Epithelial cell of prostate (primary cell): ENCODE measurements at regions not wholly inside any gene's neighbourhood (a gene's known extent, or its start where the extent isn't known, plus 50 kb on each side); places are given as distances from the start of the nearest gene placed in this dataset.

Experiments
- DNase-seq: peaks from one replicate; pipeline ENCODE4 v3.0.0-alpha.2; 2011; ENCODE audit warnings: low read depth, low spot score
- H3K27ac ChIP-seq: fragments of 450-650 bp; 2 replicates; pipeline ENCODE4 v1.5.1; 2017; ENCODE audit warnings: mild to moderate bottlenecking

DNA sequence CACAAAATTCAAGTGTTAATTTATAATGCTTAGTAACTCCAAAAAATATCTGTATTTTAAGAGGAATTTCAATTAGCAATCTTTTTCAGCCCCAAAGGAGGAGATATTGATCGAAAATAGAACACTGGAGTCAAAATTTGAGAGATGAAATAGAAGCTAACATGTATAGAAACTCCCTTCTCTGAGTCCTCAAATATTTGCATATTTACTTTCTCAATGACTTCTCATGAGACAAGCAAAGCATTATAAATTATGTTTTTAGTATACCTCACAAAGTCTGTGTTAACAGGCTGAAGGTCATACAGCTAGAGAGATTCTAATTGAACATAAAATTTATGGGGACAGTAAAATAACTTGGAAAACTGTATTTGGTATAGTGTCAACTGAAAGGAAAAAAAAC lies 260.5 kb downstream of the GPAM start:
- no peak for DNase-seq
- no peak overlapping the region for H3K27ac ChIP-seq

DNA sequence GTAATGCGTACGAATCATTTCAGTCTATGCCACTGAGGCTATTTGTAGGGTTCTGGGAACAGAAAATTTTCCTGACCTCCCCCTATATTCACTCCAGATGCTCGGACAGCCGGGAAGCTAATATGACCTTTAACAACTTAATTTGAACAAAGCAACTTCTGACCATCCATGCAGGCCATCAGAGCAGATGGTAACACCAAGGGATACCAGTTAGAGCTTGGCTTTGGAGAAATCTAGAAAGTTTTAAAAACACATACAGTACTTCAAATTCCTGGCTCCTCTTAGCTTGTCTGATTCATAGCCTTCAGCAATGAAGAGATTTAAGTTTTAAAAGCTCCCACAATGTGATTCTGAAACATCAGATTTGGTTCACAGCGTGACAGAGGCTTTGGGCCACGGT lies 257.3 kb downstream of the GPAM start:
- DNase-seq: no peak
- no peak overlapping the region for H3K27ac ChIP-seq

DNA sequence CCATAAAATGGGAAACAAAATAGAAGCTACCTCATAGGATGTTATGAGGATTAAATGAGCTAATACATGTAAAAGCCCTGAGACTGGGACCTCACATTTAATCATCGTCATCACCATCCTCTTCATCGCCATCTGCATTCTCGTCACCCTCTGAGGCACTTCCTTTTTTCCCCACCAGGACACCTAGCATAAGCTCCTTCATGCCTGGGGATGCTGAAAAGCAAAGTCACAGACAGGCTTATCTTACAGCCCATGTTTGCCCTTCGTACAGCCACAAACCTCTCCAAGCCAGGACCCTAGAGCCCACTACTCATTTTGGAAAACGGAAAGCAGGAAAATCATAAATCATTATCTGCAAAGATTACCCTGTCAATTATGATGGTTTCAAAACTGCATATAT lies 249.6 kb downstream of the GPAM start:
- no peak for DNase-seq
- no peak overlapping the region for H3K27ac ChIP-seq

DNA sequence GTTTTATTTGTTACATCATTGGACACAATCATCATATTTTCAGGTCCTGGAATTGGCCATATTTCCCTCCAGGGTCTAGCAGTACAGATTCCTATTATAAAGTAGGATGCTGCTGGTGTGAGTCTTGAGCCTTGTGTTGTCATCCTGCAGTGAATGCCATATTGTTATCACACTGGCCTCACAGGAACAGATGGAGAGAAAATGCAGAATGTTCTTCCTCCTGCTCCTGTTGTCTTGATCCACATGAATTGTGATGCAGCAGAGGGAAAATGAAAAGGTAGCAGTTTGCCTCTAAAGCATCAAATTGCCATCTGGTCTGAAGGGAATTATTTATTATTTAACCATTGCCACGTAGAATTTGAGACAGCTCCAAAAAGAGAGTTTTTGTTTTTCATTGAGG lies 248.6 kb downstream of the GPAM start:
- H3K27ac ChIP-seq: no peak overlapping the region
- no peak for DNase-seq

DNA sequence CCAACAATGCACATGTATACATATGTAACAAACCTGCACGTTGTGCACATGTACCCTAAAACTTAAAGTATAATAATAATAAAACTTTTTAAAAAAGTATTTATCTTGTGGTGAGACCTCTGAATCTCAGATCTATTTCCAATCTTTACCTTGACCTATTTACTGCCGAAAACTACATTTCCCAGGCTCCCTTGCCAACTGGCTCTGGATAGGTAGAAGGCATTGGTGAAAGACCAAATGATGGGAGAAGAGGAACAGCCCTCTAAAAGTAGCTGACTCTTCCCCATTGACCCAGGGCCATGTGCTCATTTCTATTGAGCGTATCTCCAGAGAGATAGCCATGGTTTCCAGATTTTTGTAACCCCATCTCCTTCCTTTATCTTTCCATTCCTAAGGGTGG lies 247.4 kb downstream of the GPAM start:
- no peak overlapping the region for H3K27ac ChIP-seq
- no peak for DNase-seq

DNA sequence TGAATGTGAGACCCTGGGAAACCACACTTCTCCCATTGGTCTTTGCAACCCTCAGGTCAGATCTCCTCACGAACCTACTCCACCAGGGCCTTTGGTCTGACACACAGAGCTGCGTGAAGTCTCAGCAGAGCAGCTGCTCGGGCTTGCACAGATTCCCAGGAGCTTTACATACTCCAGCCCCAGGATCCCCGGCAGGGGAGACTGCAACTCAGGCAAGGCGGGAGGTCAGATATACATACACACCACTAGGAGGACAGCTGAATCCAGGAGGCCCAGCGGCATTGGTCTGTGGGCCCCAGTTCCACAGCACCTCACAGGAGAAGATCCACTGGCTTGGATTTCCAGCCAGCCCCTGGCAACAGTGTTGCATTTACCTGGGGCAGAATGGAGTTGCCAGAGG lies 239.2 kb downstream of the GPAM start:
- no peak for DNase-seq
- H3K27ac ChIP-seq: no peak overlapping the region

DNA sequence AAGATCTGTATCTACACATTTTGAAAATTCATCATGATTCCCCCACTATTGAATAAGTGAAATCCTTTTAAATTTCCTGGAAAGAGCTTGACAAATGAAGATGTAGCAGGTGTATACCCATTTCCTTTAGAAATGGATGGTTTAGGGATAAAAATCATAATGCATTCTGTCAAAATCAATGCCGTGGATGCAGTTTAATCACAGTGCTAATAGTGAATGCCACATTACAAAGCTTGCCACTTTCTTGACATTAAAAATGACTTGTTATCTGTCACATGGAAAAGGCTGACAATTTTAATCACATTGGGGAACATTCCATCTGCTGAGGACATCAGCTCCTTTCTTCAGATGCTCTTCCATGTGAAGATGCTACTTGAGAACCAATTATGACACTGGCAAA lies 229.6 kb downstream of the GPAM start:
- no peak overlapping the region for H3K27ac ChIP-seq
- no peak for DNase-seq

DNA sequence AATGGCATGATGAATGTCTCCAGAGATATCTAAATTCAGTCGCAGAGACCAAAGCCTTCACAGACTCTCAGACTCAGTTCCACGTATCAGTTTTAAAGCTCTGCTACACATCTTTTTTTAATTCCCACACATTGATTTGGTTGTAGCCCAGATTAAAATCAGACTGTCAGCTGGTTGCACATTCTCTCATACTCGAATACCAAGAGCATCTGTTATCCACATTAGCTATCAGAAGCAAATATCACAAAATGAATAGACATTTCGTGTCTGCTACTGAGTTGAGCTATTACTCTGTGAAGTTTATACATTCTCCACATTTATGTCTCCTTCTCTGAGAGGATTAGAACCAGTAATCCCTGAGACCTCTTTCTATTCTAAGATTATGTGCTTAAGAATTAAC lies 229.2 kb downstream of the GPAM start:
- H3K27ac ChIP-seq: no peak overlapping the region
- DNase-seq: no peak

DNA sequence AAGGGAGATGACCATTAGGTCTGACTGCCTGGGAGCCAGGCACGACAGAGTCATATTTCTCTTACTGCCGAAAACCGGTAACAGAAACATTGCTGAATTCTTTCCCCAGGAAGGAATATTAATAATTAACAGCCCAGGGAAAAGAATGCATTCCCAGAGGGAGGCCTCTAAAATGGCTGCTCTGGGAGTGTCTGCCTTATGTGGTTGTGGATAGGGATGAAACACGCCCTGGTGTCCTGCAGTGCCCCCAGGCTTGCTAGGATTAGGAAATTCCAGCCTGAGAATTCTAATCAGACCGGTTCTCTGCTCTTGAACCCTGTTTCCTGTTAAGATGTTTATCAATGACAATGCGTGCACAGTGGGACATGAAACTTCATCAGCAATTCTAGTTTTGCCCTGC lies 226.7 kb downstream of the GPAM start:
- no peak for DNase-seq
- H3K27ac ChIP-seq: no peak overlapping the region

DNA sequence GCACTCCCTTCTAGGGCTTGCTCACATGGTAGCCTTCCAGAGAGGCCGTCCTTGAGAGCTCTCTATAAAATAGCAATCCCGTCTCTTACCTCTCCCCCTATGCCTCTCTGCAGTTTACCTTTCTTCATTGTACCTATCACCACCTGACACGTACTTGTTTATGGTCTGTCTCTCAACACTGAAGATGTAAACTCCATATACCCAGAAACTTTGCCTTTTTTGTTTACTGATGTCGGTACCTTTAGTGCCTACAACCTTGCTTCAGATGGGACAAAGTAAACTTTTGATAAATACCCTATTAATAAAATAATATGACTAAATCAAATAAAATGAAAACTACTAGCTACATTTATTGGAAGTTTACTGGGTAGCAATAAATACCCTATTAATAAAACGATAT lies 220.6 kb downstream of the GPAM start:
- no peak for DNase-seq
- H3K27ac ChIP-seq: no peak overlapping the region

DNA sequence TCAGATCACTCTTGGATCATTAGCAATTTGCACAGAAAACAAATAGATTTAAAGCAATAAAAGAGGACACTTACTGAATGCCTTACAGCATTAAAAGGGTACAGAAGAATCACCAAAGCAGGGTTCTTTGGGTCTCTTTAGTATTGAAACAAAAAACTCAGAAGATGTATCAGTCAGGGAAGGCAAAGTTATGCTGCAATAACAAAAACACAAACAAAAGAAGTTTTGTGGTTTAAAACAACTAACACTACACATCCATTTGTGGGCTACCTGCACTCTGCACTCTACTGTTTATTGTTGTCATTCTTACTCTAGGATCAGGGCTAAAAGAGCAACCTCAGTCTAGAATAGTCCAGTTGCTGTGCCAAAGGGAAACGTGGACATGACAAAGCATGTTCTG lies 216.4 kb downstream of the GPAM start:
- DNase-seq: no peak
- H3K27ac ChIP-seq: no peak overlapping the region

DNA sequence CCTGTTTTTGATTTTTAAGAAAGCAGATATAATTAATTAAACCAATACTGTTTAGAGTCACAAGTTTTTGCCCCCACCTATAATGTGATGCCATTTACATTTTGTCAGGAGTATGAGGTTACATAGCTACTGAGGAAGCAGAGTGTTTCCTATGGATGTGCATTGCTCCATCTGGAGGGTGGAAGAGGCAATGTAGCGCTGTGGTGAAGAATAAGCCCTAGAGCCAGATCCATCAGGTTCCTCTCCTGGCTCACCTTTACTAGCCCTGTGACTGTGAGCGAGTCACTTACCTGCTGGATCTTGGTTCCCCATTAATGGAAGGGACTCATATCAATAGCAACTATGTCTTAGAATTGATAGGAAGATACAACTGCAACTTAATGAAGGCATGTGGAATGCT lies 216.0 kb downstream of the GPAM start:
- DNase-seq: no peak
- no peak overlapping the region for H3K27ac ChIP-seq

DNA sequence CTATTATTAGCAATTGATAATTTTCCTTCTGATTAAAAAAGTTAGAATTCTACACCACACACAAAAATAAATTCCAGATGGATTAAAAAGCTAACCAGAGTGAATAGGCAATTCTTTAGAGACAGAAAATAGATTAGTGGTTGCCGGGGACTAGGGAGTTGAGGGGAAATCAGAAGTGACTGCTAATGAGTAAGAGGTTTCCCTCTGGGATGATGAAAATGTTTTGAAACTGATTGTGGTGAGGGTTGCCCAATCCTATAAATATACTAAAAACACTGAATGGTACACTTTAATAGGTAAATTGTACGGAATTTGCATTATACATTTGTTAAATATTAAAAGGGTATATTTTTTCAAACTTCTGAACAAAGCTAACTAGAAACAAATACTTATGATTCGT lies 214.9 kb downstream of the GPAM start:
- no peak for DNase-seq
- H3K27ac ChIP-seq: peak overlapping the region; percentile 4

DNA sequence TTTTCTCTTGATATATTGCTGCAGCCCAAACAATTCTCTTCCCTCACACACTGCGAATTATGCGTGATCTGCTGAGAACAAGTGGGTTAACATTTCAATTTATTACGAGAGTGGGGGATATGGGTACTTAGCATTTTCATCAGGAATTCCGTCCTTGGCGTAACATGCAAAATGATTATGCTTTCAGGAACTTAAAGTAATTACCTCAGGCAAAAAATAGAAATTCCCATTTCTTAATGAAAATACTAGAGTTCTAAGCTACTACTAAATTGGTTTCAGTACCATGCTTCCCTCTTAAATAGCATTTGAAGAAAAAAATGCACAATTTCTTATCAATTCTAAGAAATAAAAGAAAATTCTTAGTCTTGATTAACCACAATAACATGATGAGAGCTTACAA lies 213.5 kb downstream of the GPAM start:
- no peak overlapping the region for H3K27ac ChIP-seq

DNA sequence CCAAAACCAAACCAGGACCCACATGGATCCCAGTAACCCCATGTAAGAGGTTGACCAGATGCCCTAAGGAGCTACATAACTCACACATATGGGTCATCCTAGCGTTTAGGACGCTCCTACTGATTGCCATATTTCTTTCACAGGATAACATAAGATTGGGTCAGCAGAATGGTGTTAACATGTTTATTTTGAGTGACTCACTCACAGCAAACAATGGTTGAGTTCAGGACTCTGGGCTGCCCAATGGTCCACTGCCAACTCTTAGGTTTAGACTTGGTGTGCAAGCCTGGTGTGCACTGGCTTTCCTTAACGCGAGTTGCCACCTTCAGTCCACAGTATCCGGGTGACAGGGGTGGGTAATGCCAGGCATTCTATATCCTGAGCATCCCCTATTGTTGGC lies 211.5 kb downstream of the GPAM start:
- no peak for DNase-seq
- peak overlapping the region; percentile 48 for H3K27ac ChIP-seq

More for the DNA sequence above, 213.5 kb downstream of the GPAM start:
- DNase-seq: no peak

DNA sequence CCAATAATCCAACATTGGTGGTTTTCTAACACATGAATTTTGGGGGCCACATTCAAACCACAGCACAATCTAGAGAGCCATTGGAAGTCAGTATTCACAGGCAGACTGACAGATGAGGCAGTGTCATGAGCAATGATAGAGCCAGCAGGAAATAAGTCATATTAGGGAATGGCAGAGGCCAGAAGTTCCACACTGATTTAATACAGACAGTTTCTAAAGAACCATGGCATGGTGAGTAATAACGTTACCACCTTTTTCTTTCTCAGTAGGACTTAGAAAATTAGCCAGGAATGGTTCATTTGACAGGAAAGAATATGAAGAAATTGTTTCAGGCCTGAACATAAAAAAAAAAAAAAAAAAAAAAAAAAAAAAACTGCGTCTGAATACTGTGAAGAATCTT lies 210.3 kb downstream of the GPAM start:
- H3K27ac ChIP-seq: peak overlapping the region; percentile 48
- DNase-seq: no peak

DNA sequence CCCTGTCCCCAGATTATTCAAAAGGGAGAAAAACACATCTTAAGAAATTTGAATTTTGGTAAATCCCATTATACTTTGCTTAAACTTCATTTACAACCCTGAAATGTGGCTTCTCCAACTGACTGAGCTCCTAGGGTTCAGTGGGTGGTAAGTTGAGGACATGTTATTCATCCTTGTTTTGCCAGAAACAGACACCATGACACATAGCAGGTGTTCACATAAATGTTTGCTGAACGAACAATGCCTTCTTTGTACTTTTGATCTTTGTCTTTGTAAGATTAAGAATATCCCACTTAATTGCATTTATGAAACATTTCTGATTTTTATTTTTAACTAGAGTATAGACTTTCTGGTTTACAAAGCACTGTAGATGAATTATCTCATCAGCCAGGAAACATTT lies 209.7 kb downstream of the GPAM start:
- DNase-seq: no peak
- peak overlapping the region; percentile 48 for H3K27ac ChIP-seq

DNA sequence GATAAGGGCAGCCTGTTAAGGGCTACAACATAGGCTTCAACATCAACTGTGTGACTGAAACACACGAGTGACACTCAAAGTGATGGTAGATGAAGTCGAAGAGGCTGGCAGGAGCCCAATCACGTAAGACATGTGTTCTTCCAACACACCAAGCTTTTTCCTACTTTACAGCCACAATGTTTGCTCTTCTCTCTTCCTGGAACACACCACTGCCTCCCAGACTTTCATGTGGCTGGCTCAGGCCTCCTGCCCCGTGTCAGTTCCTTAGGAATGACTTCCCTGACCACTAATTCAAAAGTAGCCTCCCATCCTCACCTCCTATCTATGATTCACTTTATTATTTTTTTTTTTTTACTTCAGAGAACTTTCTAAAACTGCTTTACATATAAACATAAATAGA lies 209.2 kb downstream of the GPAM start:
- H3K27ac ChIP-seq: peak overlapping the region; percentile 48
- DNase-seq: no peak

DNA sequence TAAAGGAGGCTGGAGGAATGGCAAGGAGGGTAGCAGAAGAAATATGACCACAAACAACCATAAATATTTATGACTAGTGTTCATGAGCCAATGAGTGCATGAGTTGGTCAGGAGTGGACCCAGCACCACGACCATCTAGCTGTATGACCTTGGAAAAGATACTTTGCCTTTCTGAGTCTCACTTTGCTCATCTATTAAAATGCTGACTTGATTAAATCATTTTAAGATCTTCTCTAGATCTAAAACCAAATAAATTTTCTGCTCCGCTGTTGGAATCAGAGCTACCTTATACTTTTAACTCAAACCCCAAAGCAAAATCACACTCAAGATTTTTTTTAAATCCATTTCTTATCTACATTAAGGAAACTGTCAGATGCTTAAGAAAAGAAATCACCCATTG lies 207.0 kb downstream of the GPAM start:
- no peak for DNase-seq
- H3K27ac ChIP-seq: no peak overlapping the region

DNA sequence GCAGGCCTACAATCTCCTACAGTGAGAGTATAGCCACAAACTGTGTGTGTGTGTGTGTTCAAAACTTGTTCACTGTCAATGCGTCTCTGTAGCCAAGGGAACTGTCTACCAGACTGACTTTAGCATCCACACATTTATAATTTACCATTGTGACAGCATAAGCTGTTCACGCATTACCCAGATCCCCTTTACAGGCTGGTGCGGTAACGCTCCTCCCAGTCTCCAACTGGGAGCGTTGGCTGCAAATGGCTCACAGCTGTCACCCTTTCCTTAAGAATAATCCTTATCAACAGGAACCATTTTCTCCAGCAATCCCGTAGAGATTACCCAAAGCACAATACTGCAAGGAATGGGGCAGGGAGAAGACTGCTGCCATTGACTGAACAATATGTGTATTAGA lies 199.5 kb downstream of the GPAM start:
- no peak overlapping the region for H3K27ac ChIP-seq
- DNase-seq: no peak

DNA sequence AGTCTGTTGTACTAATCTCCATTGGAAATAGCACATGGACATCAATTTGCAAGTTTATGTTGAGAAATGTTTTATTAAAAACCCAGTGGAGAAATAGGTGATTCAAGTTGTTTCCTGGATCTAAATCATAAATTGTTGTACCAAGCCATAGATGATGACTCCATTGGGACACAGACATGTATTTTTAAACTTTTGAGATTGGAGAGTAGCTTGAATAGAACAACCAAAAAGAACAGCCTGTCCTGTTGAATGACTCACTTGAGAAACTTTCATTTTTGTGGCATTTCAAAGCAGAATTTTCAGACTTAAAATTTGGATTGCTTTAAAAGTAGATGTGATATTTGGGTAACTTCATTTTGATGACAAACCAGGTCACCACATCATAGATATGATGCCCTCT lies 197.5 kb downstream of the GPAM start:
- no peak overlapping the region for H3K27ac ChIP-seq
- no peak for DNase-seq

DNA sequence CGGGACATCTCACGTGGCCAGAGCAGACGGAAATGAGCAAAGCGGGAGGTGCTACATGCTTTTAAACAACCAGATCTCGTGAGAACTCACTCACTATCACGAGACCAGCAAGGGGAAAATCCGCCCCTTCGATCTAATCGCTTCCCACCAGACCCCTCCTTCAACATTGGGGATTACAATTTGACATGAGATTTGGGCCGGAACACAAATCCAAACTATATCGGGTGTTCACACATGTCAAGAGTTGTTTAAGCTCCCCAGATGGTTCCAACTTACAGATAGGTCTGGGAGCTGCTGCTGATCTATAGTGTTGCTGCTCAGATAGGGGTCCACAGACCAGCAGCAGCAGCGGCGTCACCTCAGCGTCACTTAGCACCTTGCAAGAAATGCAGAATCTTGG lies 194.9 kb downstream of the GPAM start:
- no peak overlapping the region for H3K27ac ChIP-seq
- no peak for DNase-seq

DNA sequence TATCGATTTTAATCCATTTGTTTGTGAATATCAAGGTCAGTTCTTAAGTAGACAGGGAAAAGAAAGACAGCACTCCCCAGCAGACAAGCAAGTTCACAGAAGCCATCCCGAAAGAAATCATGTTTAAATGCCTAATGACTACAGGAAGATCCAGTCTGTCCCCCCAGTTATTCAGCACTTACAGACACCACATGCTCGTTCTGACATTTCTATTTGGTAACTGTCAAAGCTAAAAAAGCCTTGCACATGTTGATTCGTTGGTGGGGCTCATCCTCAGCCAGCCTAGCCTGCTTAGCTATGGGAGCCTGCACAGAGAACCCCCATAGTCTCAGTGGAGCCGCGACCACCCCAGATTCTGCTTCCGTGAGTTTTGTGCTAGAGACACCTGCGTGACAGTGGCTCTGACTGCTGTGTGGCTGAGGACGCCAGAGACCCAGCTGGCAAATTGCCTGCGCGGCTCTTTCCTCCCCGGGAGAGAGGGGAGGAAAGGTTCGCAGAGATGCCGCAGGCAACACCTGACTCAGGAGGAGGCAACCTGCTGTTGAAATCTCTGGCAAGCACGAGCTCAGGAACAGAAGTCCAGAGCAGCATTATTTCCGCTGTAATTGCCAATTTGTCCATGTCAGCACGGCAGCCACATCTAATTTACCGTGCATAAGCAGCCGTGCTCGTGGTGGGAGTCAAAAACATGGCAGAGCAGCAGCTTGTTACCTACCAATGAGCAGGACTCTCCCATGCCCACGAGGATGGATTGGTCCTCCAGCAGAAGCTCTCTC lies 194.2 kb downstream of the GPAM start:
- H3K27ac ChIP-seq: no peak overlapping the region
- DNase-seq: no peak
